DMS79 (cell line): ENCODE measurements at regions not wholly inside any gene's neighbourhood (a gene's known extent, or its start where the extent isn't known, plus 50 kb on each side); places are given as distances from the start of the nearest gene placed in this dataset.

Experiments
- DNase-seq: peaks from one replicate; lab custom pipeline; 2025; lab: John Stamatoyannopoulos, UW

DNA sequence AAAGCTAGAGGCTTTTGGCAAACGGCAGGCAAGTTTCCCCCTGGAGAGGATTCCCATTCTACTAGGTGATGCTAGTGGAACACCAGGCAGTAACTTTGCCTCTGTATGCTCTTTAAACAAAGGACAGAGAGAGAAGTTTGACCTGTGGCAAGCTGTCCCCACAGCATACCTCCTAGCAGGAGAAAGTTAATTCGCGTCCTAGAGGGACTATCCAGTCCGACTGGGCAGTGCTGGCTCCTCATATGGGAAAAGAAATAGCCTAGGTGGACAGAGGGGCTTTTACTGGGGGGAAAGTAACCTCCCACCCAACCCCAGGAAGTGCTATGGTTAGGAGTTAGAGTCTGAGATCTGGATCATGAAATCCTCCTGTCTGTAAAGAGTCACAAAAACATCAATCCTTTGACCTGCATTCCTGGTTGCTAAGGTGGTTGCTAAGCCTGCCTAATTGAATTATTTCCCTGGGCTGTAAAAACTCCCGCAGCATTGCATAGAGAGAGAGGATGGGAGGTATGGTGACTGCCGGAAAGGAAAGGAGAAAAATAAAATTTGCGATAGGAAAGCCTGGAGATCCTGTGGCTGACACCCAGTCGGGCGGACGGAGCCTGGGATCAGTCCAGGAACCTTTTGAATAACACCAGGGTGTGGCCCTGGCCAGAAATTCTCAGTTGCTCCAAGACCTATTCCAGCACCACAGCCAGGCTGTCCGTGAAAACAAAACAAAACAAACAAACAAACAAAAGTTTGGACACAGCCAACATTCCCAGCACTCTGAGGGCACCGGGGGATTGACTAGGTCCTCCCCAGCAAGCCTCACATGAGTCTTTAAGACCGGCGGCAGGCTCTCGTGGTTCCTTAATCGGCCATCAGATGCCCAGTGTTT lies 67.7 kb upstream of the ATP11B start:
- DNase-seq: no peak

DNA sequence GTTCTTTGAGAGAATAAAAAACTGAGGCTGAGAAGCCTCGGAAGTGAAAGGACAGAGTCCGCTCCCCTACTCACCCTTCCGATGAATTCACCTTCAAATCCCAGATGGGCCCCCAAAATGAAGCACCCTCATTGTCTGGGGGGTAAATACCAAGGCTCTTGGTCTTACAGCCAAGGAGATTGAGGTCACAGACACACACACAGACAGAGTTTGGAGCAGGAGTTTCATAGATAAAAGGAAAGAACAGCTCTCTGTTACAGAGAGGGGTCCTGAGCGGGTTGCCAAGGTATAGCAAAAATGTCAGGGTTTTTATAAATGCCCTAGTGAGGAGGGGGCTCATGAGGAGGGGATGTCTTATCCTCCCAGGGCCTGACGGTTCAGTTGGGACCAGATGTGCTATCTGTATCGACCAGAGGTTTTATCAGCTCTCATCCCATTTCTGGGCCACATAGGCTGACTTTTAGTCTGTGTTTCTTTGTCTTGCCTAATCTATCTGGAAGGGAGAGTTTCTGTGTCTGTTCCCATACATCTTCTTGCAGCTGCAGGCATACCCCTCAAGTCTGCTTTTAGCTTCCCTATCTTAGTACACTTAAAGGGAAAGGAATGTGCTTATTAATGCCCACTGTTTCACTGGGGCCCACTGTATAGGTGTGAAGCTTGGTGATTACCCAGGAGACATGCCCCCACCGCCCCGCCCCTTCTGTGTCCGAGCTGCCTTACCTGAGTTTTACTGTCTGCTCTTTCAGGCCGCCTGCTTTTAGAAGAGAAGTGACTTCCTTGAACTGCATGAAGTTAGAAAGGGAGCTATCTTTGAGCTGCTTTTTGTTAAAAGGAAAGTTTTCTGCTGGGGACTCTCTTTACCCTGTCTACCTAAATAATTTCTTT lies 66.8 kb upstream of the ATP11B start:
- DNase-seq: no peak

DNA sequence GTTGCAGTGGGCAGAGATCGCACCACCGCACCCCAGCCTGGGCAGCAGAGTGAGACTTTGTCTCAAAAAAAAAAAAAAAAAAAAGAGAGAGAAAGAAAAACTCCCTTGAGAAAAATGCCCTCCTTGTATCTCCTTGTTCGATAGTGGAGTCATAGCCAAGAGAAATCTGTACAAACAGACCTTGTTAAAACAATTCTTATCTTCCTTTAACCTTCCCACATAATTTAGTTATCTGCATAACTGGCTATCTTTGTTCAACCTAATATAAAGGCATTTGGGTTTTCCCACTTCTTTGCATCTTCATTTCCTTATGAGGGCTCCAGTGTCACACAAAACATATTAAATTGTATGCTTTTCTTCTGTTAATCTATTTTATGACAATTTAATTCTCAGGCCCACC lies 65.1 kb upstream of the ATP11B start:
- DNase-seq: no peak

DNA sequence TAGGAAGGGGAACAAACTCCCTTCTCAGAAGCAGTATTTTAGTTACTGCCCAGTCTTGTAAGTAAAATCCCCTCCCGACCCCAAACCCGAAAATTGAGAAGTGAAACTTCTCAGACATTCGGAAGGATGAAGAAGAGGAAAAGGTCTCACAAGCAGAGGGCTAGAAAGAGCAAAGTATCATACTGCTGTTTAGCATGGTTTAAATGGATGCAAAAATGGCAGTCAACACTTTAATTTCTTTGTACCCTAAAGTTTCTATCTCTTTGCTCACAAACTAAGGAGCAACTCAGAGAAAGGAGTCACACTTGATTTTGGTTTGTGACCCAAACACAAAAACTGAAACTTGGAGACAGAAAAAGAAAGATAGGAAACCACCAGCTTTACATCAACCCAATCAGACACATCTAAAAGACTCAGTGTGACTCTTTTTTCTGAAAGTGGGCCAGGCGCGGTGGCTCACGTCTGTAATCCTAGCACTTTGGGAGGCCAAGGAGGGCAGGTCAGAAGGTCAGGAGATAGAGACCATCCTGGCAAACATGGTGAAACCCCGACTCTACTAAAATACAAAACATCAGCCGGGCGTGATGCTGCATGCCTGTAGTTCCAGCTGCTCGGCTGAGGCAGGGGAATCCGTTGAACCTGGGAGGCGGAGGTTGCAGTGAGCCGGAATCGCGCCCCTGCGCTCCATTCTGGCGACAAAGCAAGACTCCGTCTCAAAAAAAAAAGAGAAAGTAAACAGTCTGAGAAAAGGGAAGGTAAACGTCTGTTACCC lies 63.2 kb upstream of the ATP11B start:
- no peak for DNase-seq

DNA sequence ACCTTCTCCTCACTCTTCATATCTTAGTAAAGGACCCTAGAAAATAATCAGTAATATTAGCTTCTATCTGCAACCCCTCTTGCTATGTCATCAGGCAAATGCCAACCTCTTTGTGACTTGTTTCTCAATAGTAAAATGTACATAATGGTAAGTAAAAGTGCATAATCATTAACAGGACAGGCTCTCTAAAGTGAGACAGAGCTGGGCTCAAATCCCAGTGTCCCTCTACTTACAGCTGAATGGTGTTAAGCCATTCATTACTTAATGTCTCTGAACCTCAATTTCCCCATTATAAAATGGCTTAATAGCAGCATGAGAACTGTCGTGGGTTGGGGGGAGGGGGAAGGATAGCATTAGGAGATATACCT lies 62.6 kb upstream of the ATP11B start:
- no peak for DNase-seq

DNA sequence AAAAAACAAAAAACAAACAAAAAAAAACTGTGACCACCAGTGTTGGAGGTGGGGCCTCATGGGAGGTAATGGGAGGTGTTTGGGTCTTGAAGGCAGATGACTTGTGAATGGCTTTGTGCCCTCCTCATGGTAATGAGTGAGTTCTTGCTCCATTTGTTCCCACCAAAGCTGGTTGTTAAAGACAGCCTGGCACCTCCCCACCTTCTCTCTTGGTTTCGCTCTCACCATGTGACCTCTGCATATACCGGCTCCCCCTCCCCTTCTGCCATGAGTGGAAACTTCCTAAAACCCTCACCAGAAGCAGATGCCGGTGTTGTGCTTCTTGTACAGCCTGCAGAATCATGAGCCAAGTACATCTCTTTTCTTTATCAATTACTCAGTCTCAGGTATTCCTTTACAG lies 61.5 kb upstream of the ATP11B start:
- no peak for DNase-seq

DNA sequence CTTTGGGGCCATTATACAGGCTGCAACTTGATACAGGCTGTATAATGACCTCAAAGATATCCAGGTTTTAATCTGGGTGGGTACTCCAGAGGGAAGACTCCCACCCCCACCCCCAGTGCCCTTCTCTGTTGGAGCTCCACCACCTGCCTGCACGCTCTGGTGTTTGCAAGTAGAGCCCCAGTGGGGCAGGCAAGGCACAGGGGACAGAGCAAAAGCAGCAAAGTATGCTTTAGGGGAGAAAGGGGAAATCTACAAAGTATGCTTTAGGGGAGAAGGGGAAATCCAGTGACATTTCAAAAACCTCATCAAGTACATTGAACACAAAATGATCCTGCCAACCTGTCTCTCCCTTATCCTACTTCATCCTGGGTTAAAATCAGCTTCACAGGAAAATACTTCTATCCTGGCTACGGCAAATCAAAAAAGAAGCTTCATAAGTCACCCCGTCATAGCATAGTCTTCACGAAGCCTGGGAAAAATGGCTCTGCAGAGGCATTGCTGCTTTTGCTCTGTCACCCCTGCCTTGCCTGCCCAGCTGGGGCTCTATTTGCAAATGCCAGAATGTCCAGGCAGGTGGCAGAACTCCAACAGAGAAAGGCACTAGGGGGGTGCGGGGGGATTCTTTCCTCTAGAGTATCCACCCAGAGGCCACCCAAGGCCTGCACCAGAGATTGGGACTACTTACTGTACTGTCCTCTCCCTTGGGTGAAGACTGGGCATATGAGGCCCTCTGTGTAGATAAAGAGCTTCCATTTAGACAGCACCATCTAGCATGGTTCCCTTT lies 60.9 kb upstream of the ATP11B start:
- DNase-seq: no peak

DNA sequence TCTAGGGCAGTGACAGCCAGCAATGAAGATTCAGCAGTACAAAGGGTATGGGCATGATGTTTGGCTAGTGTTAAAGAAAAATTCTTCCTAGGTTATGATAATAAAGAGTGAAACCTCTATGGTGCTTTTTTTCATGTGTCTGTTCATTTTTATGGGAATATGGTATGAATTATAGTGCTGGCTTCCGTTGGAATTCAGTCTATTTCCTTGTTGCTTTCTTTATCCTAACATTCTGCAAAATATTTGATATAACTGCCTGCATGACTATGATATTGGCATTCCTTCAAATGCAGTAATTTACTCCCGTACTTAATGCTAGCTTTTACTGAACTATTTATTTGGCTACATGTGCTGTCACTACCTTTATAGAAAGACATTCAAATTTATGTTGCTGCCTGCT lies 57.6 kb upstream of the ATP11B start:
- DNase-seq: no peak

DNA sequence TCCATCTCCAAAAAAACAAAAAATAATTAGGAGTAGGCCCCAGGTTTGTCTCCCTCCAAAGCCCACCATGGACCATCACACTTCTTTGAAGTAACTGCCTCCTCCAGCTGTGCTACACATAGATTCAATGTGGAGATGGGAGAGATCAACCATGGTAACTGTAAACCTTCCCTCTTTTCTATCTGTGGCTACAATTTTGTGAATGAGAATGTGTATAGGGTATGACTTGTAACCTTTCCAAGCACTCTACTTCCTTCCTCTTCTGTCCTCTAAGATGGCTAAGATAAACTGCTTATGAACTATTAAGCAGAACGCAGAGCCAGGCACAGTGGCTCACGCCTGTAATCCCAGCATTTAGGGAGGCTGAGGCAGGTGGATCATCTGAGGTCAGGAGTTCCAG lies 55.5 kb upstream of the ATP11B start:
- DNase-seq: no peak

DNA sequence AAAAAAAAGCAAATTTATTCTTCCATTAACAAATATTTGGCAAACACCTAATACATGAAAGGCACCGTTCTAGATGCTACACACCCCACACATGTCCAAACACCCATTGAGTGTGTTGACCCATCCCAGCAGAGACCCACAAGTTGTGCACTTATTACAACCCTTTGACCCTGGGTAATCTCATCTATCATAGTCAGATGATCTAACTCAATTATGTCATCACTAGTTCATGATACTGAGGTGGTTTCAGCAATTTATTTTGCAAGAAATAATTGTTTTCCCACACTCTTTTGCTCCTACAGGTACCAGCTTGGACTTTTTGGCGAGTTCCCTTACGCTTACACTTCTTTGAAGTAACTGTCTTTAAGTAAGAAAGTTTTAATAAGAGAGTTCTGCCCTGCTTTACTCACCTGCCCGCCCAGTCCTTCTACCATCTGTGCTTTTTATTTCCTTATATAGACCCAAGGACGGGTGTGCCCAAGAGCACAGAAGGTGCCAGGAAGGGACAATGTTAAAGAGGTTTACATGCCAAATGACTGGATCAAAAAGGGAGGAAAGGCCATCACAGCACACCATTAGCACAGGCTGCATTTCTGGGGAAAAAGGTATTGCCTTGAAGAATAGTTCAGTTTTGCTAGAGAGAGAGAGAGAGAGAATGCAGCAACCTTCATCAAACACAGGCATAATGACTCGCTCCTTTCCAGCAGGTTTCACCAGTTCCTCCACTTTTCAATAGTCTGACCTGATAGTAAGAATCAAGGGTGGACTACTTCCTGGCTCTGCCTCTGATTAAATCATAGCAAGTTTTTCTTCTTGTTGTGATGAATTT lies 54.5 kb upstream of the ATP11B start:
- DNase-seq: no peak

DNA sequence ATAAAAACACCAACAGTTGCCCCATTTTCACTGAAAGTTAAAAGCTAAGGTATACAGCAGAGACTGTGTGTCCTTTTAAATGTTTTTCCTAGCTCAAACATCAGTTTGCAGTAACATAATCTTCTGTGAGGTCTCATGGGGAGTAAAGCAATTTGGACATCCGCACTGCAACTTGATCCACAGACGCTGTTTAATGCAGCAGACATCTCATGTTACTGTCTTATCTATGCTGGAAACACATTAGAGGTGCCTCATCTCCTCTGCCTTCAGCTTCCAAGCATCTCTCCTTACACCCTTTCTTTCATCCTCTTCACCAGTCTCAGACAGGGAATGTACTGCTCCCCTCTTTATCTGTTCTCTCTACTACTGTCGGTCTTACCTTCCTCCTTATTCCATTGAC lies 53.7 kb upstream of the ATP11B start:
- no peak for DNase-seq

DNA sequence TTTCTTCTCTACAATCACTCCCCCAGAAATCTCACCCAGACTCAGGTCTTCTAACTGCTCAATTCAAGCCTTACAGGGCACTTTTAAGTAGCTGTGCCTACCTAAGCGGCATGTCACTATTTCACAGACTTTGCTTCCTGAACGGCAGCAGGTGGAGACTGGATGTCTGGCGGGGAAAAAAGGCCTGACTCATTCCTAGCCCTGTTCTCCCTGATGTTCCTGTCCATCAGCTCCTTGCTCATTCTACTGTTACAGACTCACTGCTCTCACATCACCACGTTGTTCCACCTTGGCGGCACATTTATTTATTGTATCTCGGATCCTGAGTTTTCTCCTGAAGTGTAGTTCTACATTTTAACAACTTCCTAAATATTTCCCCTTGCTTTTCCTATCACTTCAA lies 52.6 kb upstream of the ATP11B start:
- DNase-seq: no peak

DNA sequence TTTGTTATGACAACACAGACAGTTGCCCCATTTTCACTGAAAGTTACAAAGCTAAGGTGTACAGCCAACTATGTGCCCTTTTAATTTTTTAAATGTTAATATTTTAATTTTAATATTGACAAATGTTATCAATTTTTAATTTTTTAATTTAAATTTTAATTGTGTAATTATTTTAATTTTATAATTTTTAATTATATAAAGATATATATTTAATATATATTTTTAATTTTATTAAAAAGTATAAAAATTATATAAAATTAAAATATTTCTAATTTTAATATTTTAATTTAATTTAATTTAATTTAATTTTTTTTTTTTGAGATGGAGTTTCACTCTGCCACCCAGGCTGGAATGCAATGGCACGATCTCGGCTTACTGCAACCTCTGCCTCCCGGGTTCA lies 52.1 kb upstream of the ATP11B start:
- DNase-seq: no peak
